Type B pancreatic cell (in vitro differentiated cells): ENCODE measurements at regions not wholly inside any gene's neighbourhood (a gene's known extent, or its start where the extent isn't known, plus 50 kb on each side); places are given as distances from the start of the nearest gene placed in this dataset.

Experiments
- DNase-seq: peaks from one replicate; pipeline ENCODE4 v3.0.0; 2021; ENCODE audit warnings: mixed read lengths; ENCODE audit not compliant: unreplicated experiment; ENCODE audit errors: extremely low spot score
- H3K27ac Mint-ChIP-seq: 2 replicates; pipeline ENCODE4 v1.8.0; 2021; ENCODE audit warnings: mild to moderate bottlenecking, mixed read lengths
- H3K27me3 Mint-ChIP-seq: 2 replicates; pipeline ENCODE4 v1.8.0; 2021; ENCODE audit warnings: mixed read lengths
- H3K36me3 Mint-ChIP-seq: 2 replicates; pipeline ENCODE4 v1.8.0; 2021; ENCODE audit warnings: mixed read lengths
- H3K4me1 Mint-ChIP-seq: one replicate; pipeline ENCODE4 v1.8.0; 2021; ENCODE audit warnings: mixed read lengths; ENCODE audit not compliant: unreplicated experiment
- H3K4me3 Mint-ChIP-seq: 2 replicates; pipeline ENCODE4 v1.8.0; 2021; ENCODE audit warnings: mild to moderate bottlenecking, mixed read lengths
- H3K9me3 Mint-ChIP-seq: 2 replicates; pipeline ENCODE4 v1.8.0; 2021; ENCODE audit warnings: mixed read lengths
- CTCF ChIP-seq: fragments of 200-600 bp; sonication (generic); conservative IDR thresholded peaks from 2 replicates; pipeline ENCODE4 v1.5.0; 2021; ENCODE audit warnings: antibody characterized with exemption, mild to moderate bottlenecking

- Mint-ChIP-seq H3K27me3 (peaks cover 21% of the 10 kb centered on the region), H3K4me3 (no peak overlapping the region), H3K9me3 (no peaks in the 10 kb centered on the region), H3K36me3 (no peaks in the 10 kb centered on the region), H3K4me1 (peaks cover 18% of the 10 kb centered on the region), H3K27ac (no peak overlapping the region)
- TF ChIP-seq CTCF, result no peak
- no peak for DNase-seq
These were observed 171.4 kb upstream of the MCHR2 start for GRCh38 chr6:100165442-100165841.

- Mint-ChIP-seq H3K4me1 (peaks cover 17% of the 10 kb centered on the region), H3K36me3 (no peaks in the 10 kb centered on the region), H3K27ac (no peak overlapping the region), H3K27me3 (peaks cover 28% of the 10 kb centered on the region), H3K4me3 (no peak overlapping the region), H3K9me3 (no peaks in the 10 kb centered on the region)
- no peak for TF ChIP-seq CTCF
- no peak for DNase-seq
These were observed 169.0 kb upstream of the MCHR2 start for GRCh38 chr6:100163035-100163434.

GRCh38 chr6:100161782-100162365, 167.9 kb upstream of the MCHR2 start:
- no peak overlapping the region for H3K27ac Mint-ChIP-seq
- DNase-seq, result no peak
- peaks cover 2% of the 10 kb centered on the region for H3K9me3 Mint-ChIP-seq
- peaks cover 25% of the 10 kb centered on the region for H3K27me3 Mint-ChIP-seq
- no peak for TF ChIP-seq CTCF
- peaks cover 6% of the 10 kb centered on the region for H3K4me1 Mint-ChIP-seq
- H3K4me3 Mint-ChIP-seq, result no peak overlapping the region
- H3K36me3 Mint-ChIP-seq, result no peaks in the 10 kb centered on the region

GRCh38 chr6:100160930-100161329, 166.9 kb upstream of the MCHR2 start:
- no peak for TF ChIP-seq CTCF
- no peak overlapping the region for H3K27ac Mint-ChIP-seq
- peaks cover 25% of the 10 kb centered on the region for H3K27me3 Mint-ChIP-seq
- no peak for DNase-seq
- peaks cover 5% of the 10 kb centered on the region for H3K4me1 Mint-ChIP-seq
- H3K36me3 Mint-ChIP-seq, result no peaks in the 10 kb centered on the region
- H3K9me3 Mint-ChIP-seq, result peaks cover 3% of the 10 kb centered on the region
- no peak overlapping the region for H3K4me3 Mint-ChIP-seq

GRCh38 chr6:100155141-100155540, 161.1 kb upstream of the MCHR2 start:
- no peaks in the 10 kb centered on the region for H3K4me1 Mint-ChIP-seq
- no peak overlapping the region for H3K27ac Mint-ChIP-seq
- no peak overlapping the region for H3K4me3 Mint-ChIP-seq
- H3K27me3 Mint-ChIP-seq, result peaks cover 8% of the 10 kb centered on the region
- H3K36me3 Mint-ChIP-seq, result no peaks in the 10 kb centered on the region
- H3K9me3 Mint-ChIP-seq, result peaks cover 3% of the 10 kb centered on the region
- no peak for DNase-seq
- no peak for TF ChIP-seq CTCF
